IMR-90 (cell line): ENCODE measurements at regions not wholly inside any gene's neighbourhood (a gene's known extent, or its start where the extent isn't known, plus 50 kb on each side); places are given as distances from the start of the nearest gene placed in this dataset.

Experiments used
- ATAC-seq: fragments of 200-7000 bp; cut with Tn5 transposase; 2 replicates; pipeline ENCODE4 v1.9.1; 2020; ENCODE audit warnings: low read depth, mild to moderate bottlenecking, moderate library complexity
- BruUV-seq: library from RNA; stranded (reverse); fragments of 400-500 nt; replicated peaks from 2 replicates; lab custom pipeline; 2021; lab: Mats Ljungman, UMichigan
- CTCF ChIA-PET: fragments of 300-600 bp; formaldehyde crosslinking; extraction: SDS; loops from one replicate; lab custom pipeline; 2021; ENCODE audit warnings: antibody characterized with exemption; lab: Yijun Ruan, JAX
- POLR2A ChIA-PET: fragments of 300-600 bp; sonication (Branson Sonifier 250); formaldehyde crosslinking; loops from one replicate; lab custom pipeline; 2022; ENCODE audit warnings: antibody characterized with exemption; ENCODE audit not compliant: unreplicated experiment; lab: Charles Lee
- DNase-seq: peaks from one replicate; pipeline ENCODE4 v3.0.0; 2013
- H2AFZ ChIP-seq: replicated peaks from 2 replicates; pipeline ENCODE3; 2013; ENCODE audit warnings: low read length, mild to moderate bottlenecking; ENCODE audit not compliant: poor library complexity
- H2AK5ac ChIP-seq: 2 replicates; pipeline ENCODE4 v1.6.1; 2013; ENCODE audit warnings: low read depth, low read length, inconsistent platforms
- H2AK9ac ChIP-seq: replicated peaks from 2 replicates; pipeline ENCODE3; 2013; ENCODE audit warnings: mild to moderate bottlenecking, low read depth, low read length, moderate library complexity; ENCODE audit not compliant: poor library complexity
- H2BK120ac ChIP-seq: 2 replicates; pipeline ENCODE4 v1.6.1; 2013; ENCODE audit warnings: low read depth, low read length, inconsistent platforms
- H2BK15ac ChIP-seq: 3 replicates; pipeline ENCODE4 v1.6.1; 2013; ENCODE audit warnings: low read depth, low read length, inconsistent platforms
- H2BK20ac ChIP-seq: 2 replicates; pipeline ENCODE4 v1.6.1; 2013; ENCODE audit warnings: low read depth, mild to moderate bottlenecking, inconsistent platforms, low read length, moderate library complexity
- H2BK5ac ChIP-seq: 2 replicates; pipeline ENCODE4 v1.6.1; 2013; ENCODE audit warnings: mild to moderate bottlenecking, low read depth, low read length, inconsistent platforms; ENCODE audit not compliant: poor library complexity, severe bottlenecking
- H3K14ac ChIP-seq: replicated peaks from 2 replicates; pipeline ENCODE4 v1.6.1; 2013; ENCODE audit warnings: low read depth, low read length, inconsistent platforms
- H3K18ac ChIP-seq: 2 replicates; pipeline ENCODE4 v1.6.1; 2013; ENCODE audit warnings: low read depth, low read length, control low read depth
- H3K23ac ChIP-seq: 2 replicates; pipeline ENCODE4 v1.6.1; 2013; ENCODE audit warnings: low read depth, low read length, inconsistent platforms
- H3K27ac ChIP-seq: 2 replicates; pipeline ENCODE4 v1.5.1; 2013; ENCODE audit warnings: mild to moderate bottlenecking, control low read depth, low read length; ENCODE audit not compliant: insufficient read depth
- H3K27me3 ChIP-seq: 2 replicates; pipeline ENCODE4 v1.6.1; 2013; ENCODE audit warnings: low read length; ENCODE audit not compliant: control insufficient read depth, insufficient read depth
- H3K36me3 ChIP-seq: 2 replicates; pipeline ENCODE4 v1.6.1; 2013; ENCODE audit warnings: low read length, mixed read lengths; ENCODE audit not compliant: control insufficient read depth, insufficient read depth
- H3K4ac ChIP-seq: 2 replicates; pipeline ENCODE4 v1.6.1; 2013; ENCODE audit warnings: low read depth, low read length, inconsistent platforms
- H3K4me1 ChIP-seq: 2 replicates; pipeline ENCODE4 v1.6.1; 2013; ENCODE audit warnings: low read length, mixed read lengths; ENCODE audit not compliant: control insufficient read depth, insufficient read depth
- H3K4me2 ChIP-seq: 2 replicates; pipeline ENCODE4 v1.6.1; 2013; ENCODE audit warnings: low read depth, mild to moderate bottlenecking, control low read depth, low read length, moderate library complexity
- H3K4me3 ChIP-seq: 2 replicates; pipeline ENCODE4 v1.5.1; 2013; ENCODE audit warnings: low read depth, mild to moderate bottlenecking, control low read depth, low read length, moderate library complexity; ENCODE audit not compliant: insufficient read depth
- H3K56ac ChIP-seq: 2 replicates; pipeline ENCODE4 v1.6.1; 2013; ENCODE audit warnings: low read length, inconsistent platforms; ENCODE audit not compliant: insufficient read depth; ENCODE audit errors: extremely low read depth
- H3K79me1 ChIP-seq, 2 experiments: 2 replicates each; pipeline ENCODE4 v1.6.1; 2013; ENCODE audit warnings: low read length in 2 of 2, inconsistent platforms in 1 of 2, low read depth in 1 of 2
- H3K9ac ChIP-seq: 2 replicates; pipeline ENCODE4 v1.6.1; 2013; ENCODE audit warnings: low read depth, low read length, control low read depth
- H3K9me1 ChIP-seq: 2 replicates; pipeline ENCODE4 v1.6.1; 2013; ENCODE audit warnings: low read length, inconsistent platforms; ENCODE audit not compliant: insufficient read depth
- H3K9me3 ChIP-seq: 2 replicates; pipeline ENCODE4 v1.6.1; 2013; ENCODE audit warnings: low read length; ENCODE audit not compliant: control insufficient read depth, insufficient read depth
- H4K20me1 ChIP-seq: 2 replicates; pipeline ENCODE4 v1.6.1; 2013; ENCODE audit warnings: low read length, inconsistent platforms; ENCODE audit not compliant: insufficient read depth
- H4K5ac ChIP-seq: 2 replicates; pipeline ENCODE4 v1.6.1; 2013; ENCODE audit warnings: mild to moderate bottlenecking, low read depth, low read length, control low read depth
- H4K8ac ChIP-seq, 2 experiments: 2 replicates each; pipeline ENCODE4 v1.6.1; 2013; ENCODE audit warnings: low read depth in 2 of 2, low read length in 2 of 2, control low read depth in 1 of 2, inconsistent platforms in 1 of 2
- H4K91ac ChIP-seq: 2 replicates; pipeline ENCODE4 v1.6.1; 2013; ENCODE audit warnings: low read depth, low read length, inconsistent platforms; ENCODE audit not compliant: insufficient read depth
- BHLHE40 ChIP-seq: fragments of 150-350 bp; IDR thresholded peaks from 2 replicates; pipeline ENCODE4 v1.6.1; 2016; ENCODE audit warnings: mild to moderate bottlenecking, low read depth, low read length
- CEBPB ChIP-seq: IDR thresholded peaks from 2 replicates; pipeline ENCODE4 v1.6.1; 2012; ENCODE audit warnings: low read depth, low read length, improper control_type of control experiment
- CHD1 ChIP-seq: IDR thresholded peaks from 2 replicates; pipeline ENCODE4 v1.6.1; 2012; ENCODE audit warnings: low read depth, low read length, improper control_type of control experiment
- CTCF ChIP-seq: conservative IDR thresholded peaks from 2 replicates; pipeline ENCODE4 v1.5.1; 2012; ENCODE audit warnings: mild to moderate bottlenecking, low read depth, low read length, improper control_type of control experiment
- FOS ChIP-seq: fragments of 150-350 bp; IDR thresholded peaks from 2 replicates; pipeline ENCODE4 v1.6.1; 2016; ENCODE audit warnings: low read depth, low read length
- MAFK ChIP-seq: IDR thresholded peaks from 2 replicates; pipeline ENCODE4 v1.6.1; 2012; ENCODE audit warnings: low read depth, low read length, improper control_type of control experiment
- MAZ ChIP-seq: IDR thresholded peaks from 2 replicates; pipeline ENCODE4 v1.6.1; 2012; ENCODE audit warnings: low read depth, mild to moderate bottlenecking, low read length, improper control_type of control experiment, moderate library complexity, borderline replicate concordance
- MXI1 ChIP-seq: IDR thresholded peaks from 2 replicates; pipeline ENCODE4 v1.6.1; 2012; ENCODE audit warnings: low read depth, mild to moderate bottlenecking, low read length, moderate library complexity, borderline replicate concordance
- NFE2L2 ChIP-seq: fragments of 150-350 bp; IDR thresholded peaks from 2 replicates; pipeline ENCODE4 v1.6.1; 2016; ENCODE audit warnings: low read depth, mild to moderate bottlenecking, low read length
- POLR2A ChIP-seq: IDR thresholded peaks from 2 replicates; pipeline ENCODE4 v1.6.1; 2012; ENCODE audit warnings: mild to moderate bottlenecking, low read depth, low read length
- RAD21 ChIP-seq: IDR thresholded peaks from 2 replicates; pipeline ENCODE4 v1.6.1; 2012; ENCODE audit warnings: low read length, improper control_type of control experiment
- RCOR1 ChIP-seq: IDR thresholded peaks from 2 replicates; pipeline ENCODE4 v1.6.1; 2012; ENCODE audit warnings: mild to moderate bottlenecking, low read length, improper control_type of control experiment; ENCODE audit not compliant: insufficient replicate concordance
- RFX5 ChIP-seq: IDR thresholded peaks from 2 replicates; pipeline ENCODE4 v1.8.0; 2012; ENCODE audit warnings: low read depth, mild to moderate bottlenecking, low read length, moderate library complexity
- SMC3 ChIP-seq: fragments of 150-350 bp; IDR thresholded peaks from 2 replicates; pipeline ENCODE4 v1.6.1; 2016; ENCODE audit warnings: low read depth, mild to moderate bottlenecking, antibody characterized with exemption, low read length, moderate library complexity
- USF2 ChIP-seq: fragments of 150-350 bp; IDR thresholded peaks from 2 replicates; pipeline ENCODE4 v1.6.1; 2017; ENCODE audit warnings: mild to moderate bottlenecking, antibody characterized with exemption, low read length, low read depth
- WGBS, 2 experiments: methylation state at CpG; one replicate each; pipeline versions ENCODE4 v1.1.5 to v1.1.7; 2013; ENCODE audit warnings: missing lambda C conversion rate in 2 of 2; ENCODE audit not compliant: insufficient read length in 1 of 2; ENCODE audit errors: extremely low coverage in 2 of 2; 5-methylcytosine and 5-hydroxymethylcytosine counted together
- dilution Hi-C: fragments of 300-500 bp; cut with HindIII; formaldehyde crosslinking; loops from one replicate; pipeline ENCODE4 v1.14.3; 2018; ENCODE audit warnings: low sequenced_read_pairs; ENCODE audit not compliant: unreplicated experiment
- in situ Hi-C: fragments of 300-500 bp; cut with MboI; formaldehyde crosslinking; loops from 3 replicates; pipeline ENCODE4 v1.14.3; 2019; ENCODE audit warnings: low sequenced_read_pairs, inconsistent platforms, mixed read lengths
- intact Hi-C: fragments of 100-400 bp; cut with micrococcal nuclease; formaldehyde crosslinking; loops from 2 replicates; pipeline ENCODE4 v1.10.0; 2022

GRCh38 chr2:479490-480176, 191.7 kb upstream of the ALKAL2 start:
- CTCF ChIA-PET: no interaction called here

More at GRCh38 chr2:479490-480176, 191.7 kb upstream of the ALKAL2 start:
- Histone ChIP-seq H3K4me2 (no peak overlapping the region), H3K14ac (no peak overlapping the region), H3K4me3 (no peak overlapping the region), H3K27ac (no peak overlapping the region), H2AFZ (no peak overlapping the region), H4K91ac (no peak overlapping the region), H2BK15ac (no peak overlapping the region), H3K9me1 (no peaks in the 10 kb centered on the region), H3K4me1 (no peaks in the 10 kb centered on the region), H2AK9ac (no peak overlapping the region), H2BK5ac (no peak overlapping the region), H3K9ac (no peak overlapping the region), H2BK20ac (no peak overlapping the region), H4K20me1 (no peaks in the 10 kb centered on the region), H3K27me3 (no peaks in the 10 kb centered on the region), H3K56ac (no peak overlapping the region), H3K9me3 (peaks cover 29% of the 10 kb centered on the region), H4K5ac (no peak overlapping the region), H4K8ac (no peak overlapping the region), H3K23ac (no peak overlapping the region), H3K4ac (no peak overlapping the region), H3K18ac (no peak overlapping the region), H3K36me3 (no peaks in the 10 kb centered on the region), H2AK5ac (no peak overlapping the region), H2BK120ac (no peak overlapping the region), H3K79me1 (no peaks in the 10 kb centered on the region)
- POLR2A ChIA-PET: no interaction called here
- WGBS, 2 experiments: 20% methylated on average over 1 of the region's 13 CpGs; no CpG with 5 or more reads in 1 of the 2 experiments
- intact Hi-C loops: no loop called here
- no TSS peak for BruUV-seq
- no peak for TF ChIP-seq RFX5
- no peak for TF ChIP-seq SMC3
- TF ChIP-seq MXI1: no peak
- TF ChIP-seq CHD1: no peak
- TF ChIP-seq NFE2L2: no peak
- no peak for TF ChIP-seq CTCF
- no peak for TF ChIP-seq RAD21
- TF ChIP-seq USF2: no peak
- no peak for TF ChIP-seq FOS
- TF ChIP-seq MAFK: no peak
- no peak for TF ChIP-seq RCOR1
- TF ChIP-seq POLR2A: no peak
- TF ChIP-seq CEBPB: no peak
- TF ChIP-seq MAZ: no peak
- TF ChIP-seq BHLHE40: no peak
- DNase-seq (no peak), ATAC-seq (no peak)
- in situ Hi-C loops: no loop called here
- dilution Hi-C loops: no loop called here
